ENCODE measurements at regions not wholly inside any gene's neighbourhood (a gene's known extent, or its start where the extent isn't known, plus 50 kb on each side); places are given as distances from the start of the nearest gene placed in this dataset.
"Not testable (repeated sequence)": the region's sequence is repeated elsewhere in the genome, so short reads cannot be mapped to it uniquely, and the experiment has no call there.

DNA sequence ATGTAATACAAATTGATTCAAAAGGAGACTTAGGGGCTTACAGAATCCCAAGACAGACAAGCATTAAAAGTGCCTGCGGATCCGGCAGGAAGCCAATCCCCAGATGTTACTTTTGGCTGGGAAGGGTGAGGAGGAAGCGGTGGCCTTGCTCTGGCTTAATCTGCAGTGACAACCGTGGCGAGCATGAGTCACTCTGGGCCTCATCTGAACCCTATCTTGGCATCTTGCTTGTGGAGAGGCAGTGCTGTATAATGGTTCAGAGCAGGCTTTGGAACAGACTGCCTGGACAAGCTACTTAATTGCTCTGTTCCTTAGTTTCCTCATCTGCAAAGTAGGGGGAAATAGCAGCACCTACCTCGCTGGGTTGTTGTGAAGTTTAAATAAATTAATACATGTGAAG, 74.1 kb downstream of the XCL2 start:
- Mint-ChIP-seq H3K36me3 (peaks cover 4% of the 10 kb centered on the region), H3K4me1 (peaks cover 28 to 55% (median 41%) of the 10 kb centered on the region in 4 donors), H3K4me3 (no peak overlapping the region), H3K9me3 (peaks cover 0 to 6% (median 2%) of the 10 kb centered on the region in 7 donors), H3K27me3 (no peaks in the 10 kb centered on the region), H3K27ac (no peak overlapping the region)
- Histone ChIP-seq H3K27me3 (ENCODE audit: control insufficient read depth, insufficient read depth, low read length) (no peaks in the 10 kb centered on the region), H3K9me3 (ENCODE audit: control insufficient read depth in 2 of 2, low read length in 2 of 2) (peaks cover 0 to 6% of the 10 kb centered on the region in 2 experiments), H3K27ac (ENCODE audit: insufficient read depth, low read length, poor library complexity, severe bottlenecking) (no peak overlapping the region), H3K36me3 (ENCODE audit: control insufficient read depth, insufficient read depth, low read length) (no peaks in the 10 kb centered on the region), H3K4me1 (ENCODE audit: control insufficient read depth, insufficient read depth, low read length, poor library complexity, severe bottlenecking) (peaks cover 27% of the 10 kb centered on the region), H3K4me3 (ENCODE audit: low read depth, low read length) (no peak overlapping the region)
- ATAC-seq (ENCODE audit: low read depth in 2 of 2) (peak; percentile 27 to 49), DNase-seq (peak in 1 of 3 donors; percentile 13)

DNA sequence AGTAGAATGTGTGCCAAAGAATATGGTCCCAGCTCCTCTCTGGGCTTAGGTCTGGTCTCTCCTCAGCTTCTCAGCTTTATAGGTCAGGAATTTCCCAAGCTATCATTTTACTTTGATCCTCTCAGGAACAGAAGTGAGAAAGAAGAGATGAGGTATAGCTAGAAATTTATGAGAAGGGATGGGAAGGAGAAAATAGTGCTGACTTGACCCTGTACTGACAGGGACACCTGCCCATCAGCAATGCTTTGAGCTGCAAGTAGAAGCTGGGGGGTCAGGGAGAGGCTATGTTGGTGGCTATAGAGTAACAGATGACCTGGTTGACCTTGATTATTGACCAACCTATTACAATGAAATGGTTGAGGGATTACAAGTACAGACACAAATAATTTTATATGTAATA, 75.0 kb downstream of the XCL2 start:
- Mint-ChIP-seq H3K4me1 (peaks cover 28 to 55% (median 41%) of the 10 kb centered on the region in 4 donors), H3K4me3 (peak overlapping the region in 1 of 4 donors; percentile 41), H3K9me3 (peaks cover 0 to 7% (median 1%) of the 10 kb centered on the region in 7 donors), H3K27ac (no peak overlapping the region), H3K27me3 (no peaks in the 10 kb centered on the region), H3K36me3 (peaks cover 2% of the 10 kb centered on the region)
- Histone ChIP-seq H3K27ac (ENCODE audit: insufficient read depth, low read length, poor library complexity, severe bottlenecking) (no peak overlapping the region), H3K4me3 (ENCODE audit: low read depth, low read length) (peak overlapping the region; percentile 1), H3K4me1 (ENCODE audit: control insufficient read depth, insufficient read depth, low read length, poor library complexity, severe bottlenecking) (peaks cover 27% of the 10 kb centered on the region), H3K27me3 (ENCODE audit: control insufficient read depth, insufficient read depth, low read length) (no peaks in the 10 kb centered on the region), H3K9me3 (ENCODE audit: control insufficient read depth in 2 of 2, low read length in 2 of 2) (peaks cover 0 to 2% of the 10 kb centered on the region in 2 experiments), H3K36me3 (ENCODE audit: control insufficient read depth, insufficient read depth, low read length) (no peaks in the 10 kb centered on the region)
- no peak for ATAC-seq (ENCODE audit: low read depth in 2 of 2)
- no peak for DNase-seq

DNA sequence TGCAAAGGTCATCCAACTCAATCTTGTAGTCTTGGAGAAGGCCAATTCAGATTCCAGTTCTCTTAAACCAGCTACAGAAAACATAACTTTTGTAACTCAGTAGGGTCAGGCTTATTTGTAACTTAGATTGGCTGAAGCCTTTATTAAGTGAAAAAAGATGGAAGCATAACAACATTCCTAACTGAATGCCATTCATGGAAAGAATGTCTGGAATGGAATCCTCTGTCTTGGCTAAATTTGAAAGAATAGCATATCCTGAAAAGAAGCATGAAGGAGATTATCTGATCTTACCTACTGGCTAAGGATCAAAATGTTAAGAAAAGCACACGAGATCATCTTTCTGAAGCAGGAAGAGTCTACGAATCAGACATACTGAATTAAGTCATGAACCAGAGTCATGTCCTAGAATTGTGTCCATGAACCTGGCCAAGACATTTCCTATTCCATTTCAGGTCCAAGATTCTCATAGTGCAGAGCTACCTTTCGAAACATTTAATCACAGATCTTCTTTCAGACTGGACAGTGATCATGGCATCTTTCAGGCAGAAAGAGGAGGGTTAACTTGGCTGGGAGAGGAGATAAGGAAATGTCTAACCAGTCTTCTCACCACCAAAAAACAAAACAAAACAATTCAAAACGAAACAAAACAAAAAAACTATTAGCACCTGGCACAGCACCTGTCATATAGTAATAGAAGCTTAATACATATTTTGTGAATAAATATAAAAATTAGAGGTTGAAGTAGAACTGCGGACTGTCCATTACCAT, 75.6 kb downstream of the XCL2 start:
- H3K27me3 Mint-ChIP-seq: no peaks in the 10 kb centered on the region
- peak overlapping the region; percentile 7 to 44 (median 38) for H3K27ac Mint-ChIP-seq
- Histone ChIP-seq H3K4me3 (ENCODE audit: low read depth, low read length) (peak overlapping the region; percentile 59), H3K27ac (ENCODE audit: insufficient read depth, low read length, poor library complexity, severe bottlenecking) (no peak overlapping the region), H3K27me3 (ENCODE audit: control insufficient read depth, insufficient read depth, low read length) (no peaks in the 10 kb centered on the region), H3K4me1 (ENCODE audit: control insufficient read depth, insufficient read depth, low read length, poor library complexity, severe bottlenecking) (peaks cover 27% of the 10 kb centered on the region), H3K36me3 (ENCODE audit: control insufficient read depth, insufficient read depth, low read length) (no peaks in the 10 kb centered on the region), H3K9me3 (ENCODE audit: control insufficient read depth in 2 of 2, low read length in 2 of 2) (no peaks in the 10 kb centered on the region)
- no peaks in the 10 kb centered on the region for H3K36me3 Mint-ChIP-seq
- peaks cover 28 to 55% (median 41%) of the 10 kb centered on the region in 4 donors for H3K4me1 Mint-ChIP-seq
- H3K9me3 Mint-ChIP-seq: peaks cover 0 to 2% (median 0%) of the 10 kb centered on the region in 7 donors
- ATAC-seq (ENCODE audit: low read depth in 2 of 2): no peak
- DNase-seq: no peak
- peak overlapping the region in 3 of 4 donors; percentile 16 to 41 (median 36) for H3K4me3 Mint-ChIP-seq

DNA sequence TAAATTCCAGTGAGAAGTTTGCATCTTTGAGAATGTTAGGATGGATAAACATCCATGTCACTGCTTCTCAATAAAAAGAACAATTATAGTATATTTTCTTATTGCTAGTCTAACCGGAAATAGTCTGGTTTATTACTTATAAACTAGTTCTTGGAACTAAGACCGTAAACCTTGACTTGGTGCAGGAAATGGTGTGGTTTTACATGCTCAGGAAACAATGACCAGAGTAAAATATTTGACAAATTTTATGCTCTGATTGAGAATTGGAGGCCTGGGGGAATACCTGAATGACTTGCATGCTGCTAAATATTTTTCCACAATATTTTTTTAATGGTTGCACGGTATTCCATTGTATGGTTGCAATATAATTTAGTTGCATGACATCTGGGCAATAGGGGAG, 76.3 kb downstream of the XCL2 start:
- no peaks in the 10 kb centered on the region for H3K9me3 ChIP-seq (ENCODE audit: control insufficient read depth in 2 of 2, low read length in 2 of 2)
- no peaks in the 10 kb centered on the region for H3K27me3 ChIP-seq (ENCODE audit: control insufficient read depth, insufficient read depth, low read length)
- ATAC-seq (ENCODE audit: low read depth in 2 of 2) (peak in 1 of 2 donors; percentile 44), DNase-seq (peak in 1 of 3 donors; percentile 78)
- H3K4me3 ChIP-seq (ENCODE audit: low read depth, low read length): peak overlapping the region; percentile 59
- Mint-ChIP-seq H3K27ac (peak overlapping the region in 1 of 3 donors; percentile 7), H3K27me3 (no peaks in the 10 kb centered on the region), H3K4me1 (peaks cover 28 to 55% (median 41%) of the 10 kb centered on the region in 4 donors), H3K9me3 (peaks cover 0 to 2% (median 0%) of the 10 kb centered on the region in 7 donors), H3K36me3 (no peaks in the 10 kb centered on the region), H3K4me3 (peak overlapping the region; percentile 16 to 52 (median 36))
- H3K4me1 ChIP-seq (ENCODE audit: control insufficient read depth, insufficient read depth, low read length, poor library complexity, severe bottlenecking): peaks cover 27% of the 10 kb centered on the region
- H3K36me3 ChIP-seq (ENCODE audit: control insufficient read depth, insufficient read depth, low read length): no peaks in the 10 kb centered on the region
- no peak overlapping the region for H3K27ac ChIP-seq (ENCODE audit: insufficient read depth, low read length, poor library complexity, severe bottlenecking)

DNA sequence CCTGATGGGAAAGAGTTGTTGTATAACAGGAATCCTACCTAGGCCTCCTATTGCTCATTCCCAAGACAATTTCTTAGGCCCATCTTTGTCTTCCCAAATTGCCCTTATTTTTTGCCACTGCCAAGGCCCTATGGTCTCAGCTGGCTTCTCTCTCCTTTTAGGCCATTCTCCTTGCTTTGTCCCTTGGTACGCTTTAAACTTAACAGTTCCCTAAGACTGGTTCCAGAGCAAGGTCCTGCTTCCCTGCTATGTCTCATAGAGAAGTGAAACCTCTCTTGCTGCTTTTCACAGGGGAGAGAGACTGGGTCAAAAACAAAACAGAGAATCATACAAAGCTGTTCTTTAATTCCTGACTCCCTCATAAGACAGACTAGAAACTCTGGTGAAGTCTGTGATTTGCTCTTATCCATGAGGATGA, 77.1 kb downstream of the XCL2 start:
- DNase-seq: peak in 1 of 3 donors; percentile 20

DNA sequence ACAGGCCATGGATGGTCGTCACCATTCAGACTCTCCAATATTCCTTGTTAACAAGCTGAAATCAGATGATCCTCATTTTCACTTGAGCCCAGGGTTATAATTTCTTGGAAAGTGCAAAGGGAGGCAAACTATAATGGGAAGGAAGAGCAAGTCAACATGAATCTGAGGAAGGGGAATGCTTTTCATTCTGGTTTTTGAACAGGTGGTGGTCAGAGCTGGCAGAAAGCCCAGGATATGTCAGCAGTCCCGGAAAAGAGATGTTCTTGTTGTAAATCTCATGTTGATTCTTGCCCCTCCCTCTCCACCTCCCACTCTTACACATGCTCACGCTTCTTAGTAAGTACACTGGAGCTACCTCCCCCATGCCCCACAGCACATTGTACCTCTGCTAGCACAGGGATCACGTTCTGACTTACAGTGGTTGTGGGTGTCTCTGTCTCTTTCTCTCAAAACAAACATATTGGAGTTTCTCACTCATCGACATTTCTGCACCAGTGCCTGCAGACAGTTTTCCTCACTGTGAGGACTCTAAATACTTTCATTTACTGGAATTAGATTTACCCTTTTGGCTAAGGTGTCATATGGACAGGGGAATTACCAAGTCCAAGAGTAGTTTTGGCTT, 77.6 kb downstream of the XCL2 start:
- Histone ChIP-seq H3K27me3 (ENCODE audit: control insufficient read depth, insufficient read depth, low read length) (no peaks in the 10 kb centered on the region), H3K4me3 (ENCODE audit: low read depth, low read length) (peak overlapping the region; percentile 10), H3K4me1 (ENCODE audit: control insufficient read depth, insufficient read depth, low read length, poor library complexity, severe bottlenecking) (peaks cover 27% of the 10 kb centered on the region), H3K36me3 (ENCODE audit: control insufficient read depth, insufficient read depth, low read length) (no peaks in the 10 kb centered on the region), H3K9me3 (ENCODE audit: control insufficient read depth in 2 of 2, low read length in 2 of 2) (peaks cover 0 to 6% of the 10 kb centered on the region in 2 experiments), H3K27ac (ENCODE audit: insufficient read depth, low read length, poor library complexity, severe bottlenecking) (no peak overlapping the region)
- peak overlapping the region in 2 of 3 donors; percentile 74 to 84 for H3K27ac Mint-ChIP-seq
- DNase-seq: peak in 1 of 3 donors; percentile 53
- H3K27me3 Mint-ChIP-seq: no peaks in the 10 kb centered on the region
- ATAC-seq (ENCODE audit: low read depth in 2 of 2): no peak
- H3K9me3 Mint-ChIP-seq: peaks cover 0 to 10% (median 1%) of the 10 kb centered on the region in 7 donors
- H3K4me1 Mint-ChIP-seq: peaks cover 28 to 55% (median 41%) of the 10 kb centered on the region in 4 donors
- H3K36me3 Mint-ChIP-seq: peaks cover 5% of the 10 kb centered on the region
- peak overlapping the region in 1 of 4 donors; percentile 16 for H3K4me3 Mint-ChIP-seq

More for the DNA sequence above, 77.1 kb downstream of the XCL2 start:
- Mint-ChIP-seq H3K27me3 (no peaks in the 10 kb centered on the region), H3K4me3 (peak overlapping the region in 1 of 4 donors; percentile 36), H3K9me3 (peaks cover 0 to 4% (median 1%) of the 10 kb centered on the region in 7 donors), H3K27ac (peak overlapping the region in 2 of 3 donors; percentile 74 to 84), H3K4me1 (peaks cover 28 to 55% (median 41%) of the 10 kb centered on the region in 4 donors), H3K36me3 (peaks cover under 1% of the 10 kb centered on the region)
- ATAC-seq (ENCODE audit: low read depth in 2 of 2): peak in 1 of 2 donors; percentile 23
- Histone ChIP-seq H3K36me3 (ENCODE audit: control insufficient read depth, insufficient read depth, low read length) (no peaks in the 10 kb centered on the region), H3K4me1 (ENCODE audit: control insufficient read depth, insufficient read depth, low read length, poor library complexity, severe bottlenecking) (peaks cover 27% of the 10 kb centered on the region), H3K27ac (ENCODE audit: insufficient read depth, low read length, poor library complexity, severe bottlenecking) (no peak overlapping the region), H3K4me3 (ENCODE audit: low read depth, low read length) (peak overlapping the region; percentile 59), H3K9me3 (ENCODE audit: control insufficient read depth in 2 of 2, low read length in 2 of 2) (peaks cover 0 to 5% of the 10 kb centered on the region in 2 experiments), H3K27me3 (ENCODE audit: control insufficient read depth, insufficient read depth, low read length) (no peaks in the 10 kb centered on the region)

DNA sequence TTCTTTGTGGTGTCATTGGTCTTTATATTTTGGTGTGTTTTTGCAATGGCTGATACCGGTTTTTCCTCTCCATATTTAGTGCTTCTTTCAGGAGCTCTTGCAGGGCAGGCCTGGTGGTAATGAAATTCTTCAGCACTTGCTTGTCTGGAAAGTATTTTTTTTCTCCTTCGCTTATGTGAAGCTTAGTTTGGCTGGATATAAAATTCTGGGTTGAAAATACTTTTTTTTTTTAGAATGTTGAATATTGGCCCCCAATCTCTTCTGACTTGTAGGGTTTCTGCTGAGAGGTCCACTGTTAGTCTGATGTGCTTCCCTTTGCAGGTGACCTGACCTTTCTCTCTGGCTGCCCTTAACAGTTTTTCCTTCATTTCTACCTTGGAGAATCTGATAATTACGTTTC, 82.7 kb downstream of the XCL2 start:
- H3K4me3 Mint-ChIP-seq; H3K4me1 ChIP-seq (ENCODE audit: control insufficient read depth, insufficient read depth, low read length, poor library complexity, severe bottlenecking); H3K36me3 Mint-ChIP-seq; H3K9me3 ChIP-seq (ENCODE audit: control insufficient read depth in 2 of 2, low read length in 2 of 2); H3K27me3 ChIP-seq (ENCODE audit: control insufficient read depth, insufficient read depth, low read length); H3K27ac ChIP-seq (ENCODE audit: insufficient read depth, low read length, poor library complexity, severe bottlenecking); H3K27ac Mint-ChIP-seq; ATAC-seq (ENCODE audit: low read depth in 2 of 2); H3K27me3 Mint-ChIP-seq; DNase-seq; H3K4me3 ChIP-seq (ENCODE audit: low read depth, low read length); H3K36me3 ChIP-seq (ENCODE audit: control insufficient read depth, insufficient read depth, low read length): not testable (repeated sequence)
- peaks cover 0 to 15% (median 4%) of the 10 kb centered on the region in 7 donors for H3K9me3 Mint-ChIP-seq
- H3K4me1 Mint-ChIP-seq: peaks cover 6 to 17% (median 12%) of the 10 kb centered on the region in 4 donors
